HG03460 (cell line): ENCODE measurements at regions not wholly inside any gene's neighbourhood (a gene's known extent, or its start where the extent isn't known, plus 50 kb on each side); places are given as distances from the start of the nearest gene placed in this dataset.

Source experiments
- ATAC-seq: cut with Tn5 transposase; IDR thresholded peaks from one replicate; pipeline ENCODE4 v1.9.1; 2021; ENCODE audit not compliant: unreplicated experiment

- no peak for ATAC-seq
These were observed 153.9 kb downstream of the ETS2 start for GRCh38 chr21:38959692-38960061.

GRCh38 chr21:38958940-38959691 lies 153.4 kb downstream of the ETS2 start:
- no peak for ATAC-seq

- ATAC-seq = no peak
These were observed 152.6 kb downstream of the ETS2 start for GRCh38 chr21:38958323-38958705.

DNA sequence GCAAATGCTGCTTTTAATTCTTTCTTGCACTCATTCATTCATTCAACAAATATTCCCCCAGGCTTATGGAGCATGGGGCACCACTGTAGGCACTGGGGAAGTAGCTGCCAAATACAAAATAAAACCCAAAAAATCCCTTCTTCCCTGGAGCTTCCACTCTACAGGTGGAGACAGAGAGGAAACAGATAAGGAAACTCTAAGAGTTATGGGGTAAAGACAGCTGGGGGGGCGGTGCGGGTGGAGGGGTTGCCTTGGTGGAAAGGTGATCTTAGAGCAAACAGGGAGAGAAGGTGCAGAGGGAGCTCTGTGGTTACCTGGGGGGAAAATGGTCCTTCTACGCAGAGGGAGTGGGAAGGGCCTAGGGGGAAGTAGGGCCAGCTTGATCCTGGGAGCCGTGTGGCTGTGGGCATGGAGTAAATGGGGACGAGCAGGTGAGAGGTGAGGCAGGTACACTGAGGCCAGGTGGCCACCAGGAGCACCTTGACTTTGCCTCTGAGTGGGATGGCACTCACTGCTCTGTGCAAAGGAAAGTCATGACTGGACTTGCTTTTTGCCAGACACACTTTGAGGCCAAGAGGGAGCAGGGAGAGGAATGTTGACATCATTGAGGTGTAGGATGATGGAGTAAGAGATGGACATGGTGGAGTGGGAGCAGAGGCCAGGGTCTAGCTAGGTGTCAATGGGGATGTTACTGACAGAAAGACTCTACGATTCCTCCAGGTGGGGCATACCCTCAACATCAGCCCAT lies 152.0 kb downstream of the ETS2 start:
- no peak for ATAC-seq

- no peak for ATAC-seq
These were observed 151.3 kb downstream of the ETS2 start for GRCh38 chr21:38956856-38957571.

- no peak for ATAC-seq
These were observed 150.8 kb downstream of the ETS2 start for GRCh38 chr21:38956521-38956855.

- ATAC-seq = no peak
These were observed 150.3 kb downstream of the ETS2 start for GRCh38 chr21:38956007-38956406.

- no peak for ATAC-seq
These were observed 149.8 kb downstream of the ETS2 start for GRCh38 chr21:38955495-38955894.

- no peak for ATAC-seq
These were observed 148.9 kb downstream of the ETS2 start for GRCh38 chr21:38954588-38955004.

- no peak for ATAC-seq
These were observed 147.8 kb downstream of the ETS2 start for GRCh38 chr21:38953516-38953915.

DNA sequence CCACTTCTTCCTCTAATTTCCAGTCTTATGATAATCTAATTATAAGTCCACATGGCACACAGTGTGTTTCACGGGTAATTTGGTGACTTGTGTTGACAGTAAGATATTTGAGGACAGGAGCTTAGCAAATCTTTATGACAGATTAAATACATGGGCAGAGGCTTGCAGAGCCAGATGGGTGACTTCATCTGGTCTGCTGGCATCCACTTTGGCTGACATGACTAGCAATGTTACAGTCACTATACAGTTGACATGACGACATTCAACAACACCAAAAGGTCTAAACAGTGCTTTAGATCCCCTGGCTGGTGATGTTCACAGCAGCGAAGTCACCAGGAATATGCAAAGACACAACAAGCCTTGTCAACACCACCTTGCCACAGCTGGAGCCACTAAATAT lies 147.2 kb downstream of the ETS2 start:
- no peak for ATAC-seq

DNA sequence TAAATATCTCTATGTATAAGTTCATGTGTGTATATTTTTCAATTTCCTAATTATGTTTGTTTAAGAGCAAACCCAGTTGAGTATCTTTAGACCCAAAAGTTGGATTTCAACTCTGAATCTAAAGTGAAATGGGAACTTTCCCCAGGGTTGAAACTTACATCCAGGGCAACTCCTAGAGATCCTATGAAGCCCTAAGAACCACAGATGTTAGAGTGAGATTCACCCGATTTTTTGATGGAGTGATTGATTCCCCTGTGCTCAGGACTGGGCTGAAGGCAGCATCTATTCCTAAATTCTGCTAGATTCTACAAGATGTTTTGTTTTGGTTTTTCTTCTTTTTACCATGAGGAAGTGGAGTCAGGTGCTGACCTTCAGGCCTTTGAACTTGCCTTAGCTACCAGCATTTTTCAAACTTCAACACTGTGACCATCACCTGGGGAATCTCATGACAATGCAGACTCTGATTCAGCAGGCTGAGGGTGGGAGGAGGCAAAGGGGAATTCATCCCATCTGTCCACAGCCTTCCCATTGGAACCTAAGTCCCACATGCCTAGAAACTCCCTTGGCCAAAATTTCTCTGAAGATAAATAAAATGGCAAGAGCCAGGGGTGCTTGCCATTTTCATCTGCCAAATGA lies 145.5 kb downstream of the ETS2 start:
- ATAC-seq = no peak

DNA sequence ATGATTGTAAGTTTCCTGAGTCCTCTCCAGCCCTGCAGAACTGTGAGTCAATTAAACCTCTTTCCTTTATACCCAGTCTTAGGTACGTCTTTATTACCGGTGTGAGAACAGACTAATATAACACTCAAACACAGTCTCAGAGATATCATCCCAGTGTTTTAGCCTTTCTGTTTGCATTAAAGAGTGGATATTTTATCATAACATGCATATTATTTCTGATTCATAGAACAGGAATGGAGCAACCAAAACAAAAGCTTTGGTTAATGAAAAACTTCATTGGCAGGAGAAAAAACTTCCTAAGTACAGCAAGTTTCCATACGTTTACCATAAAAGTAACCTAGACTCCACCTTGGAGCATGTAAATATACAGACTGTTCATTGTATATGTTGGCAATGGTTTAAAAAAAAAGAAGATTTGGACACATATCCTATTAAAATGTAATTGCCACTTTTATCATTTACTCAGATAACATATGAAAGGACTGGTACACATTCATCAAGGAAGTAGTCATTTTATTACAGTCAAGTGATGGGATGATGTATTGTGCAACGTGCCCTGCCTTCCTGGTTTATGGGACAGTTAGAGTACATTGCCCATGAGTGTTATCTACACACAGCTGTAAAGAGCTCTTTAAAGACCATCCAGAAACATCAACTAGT lies 144.8 kb downstream of the ETS2 start:
- no peak for ATAC-seq

GRCh38 chr21:38949070-38949380 lies 143.3 kb downstream of the ETS2 start:
- no peak for ATAC-seq

DNA sequence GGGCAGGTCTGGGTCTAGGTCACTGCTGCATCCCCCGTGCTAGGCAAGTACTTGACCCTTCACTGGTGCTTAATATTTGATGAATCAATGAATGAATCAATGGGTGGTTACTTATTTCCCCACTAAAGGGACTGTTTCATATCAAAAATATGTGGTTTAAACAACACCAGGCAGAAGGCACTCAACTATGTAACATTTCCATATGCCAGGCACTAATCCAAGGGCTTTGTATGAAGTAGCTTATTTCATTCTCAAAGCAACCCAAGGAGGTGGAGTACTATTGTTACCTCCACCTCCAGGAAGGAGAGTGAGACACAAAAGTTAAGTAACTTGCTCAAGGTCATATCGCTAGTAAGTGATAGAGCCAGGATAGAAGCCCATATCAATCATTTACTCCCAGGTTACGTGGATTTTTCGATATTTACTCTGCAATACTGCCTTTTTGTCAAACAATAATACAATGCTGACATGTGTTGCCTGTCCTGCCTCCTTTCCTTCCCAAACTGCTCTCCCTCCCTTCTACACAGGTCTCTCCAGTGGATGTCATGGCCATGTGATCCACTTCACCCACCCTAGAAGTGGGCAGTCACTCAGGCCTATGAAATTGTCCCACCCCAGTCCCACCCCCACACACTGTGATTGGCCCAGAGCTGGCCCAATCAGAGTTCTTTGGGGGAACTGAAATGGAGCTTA lies 142.8 kb downstream of the ETS2 start:
- no peak for ATAC-seq

DNA sequence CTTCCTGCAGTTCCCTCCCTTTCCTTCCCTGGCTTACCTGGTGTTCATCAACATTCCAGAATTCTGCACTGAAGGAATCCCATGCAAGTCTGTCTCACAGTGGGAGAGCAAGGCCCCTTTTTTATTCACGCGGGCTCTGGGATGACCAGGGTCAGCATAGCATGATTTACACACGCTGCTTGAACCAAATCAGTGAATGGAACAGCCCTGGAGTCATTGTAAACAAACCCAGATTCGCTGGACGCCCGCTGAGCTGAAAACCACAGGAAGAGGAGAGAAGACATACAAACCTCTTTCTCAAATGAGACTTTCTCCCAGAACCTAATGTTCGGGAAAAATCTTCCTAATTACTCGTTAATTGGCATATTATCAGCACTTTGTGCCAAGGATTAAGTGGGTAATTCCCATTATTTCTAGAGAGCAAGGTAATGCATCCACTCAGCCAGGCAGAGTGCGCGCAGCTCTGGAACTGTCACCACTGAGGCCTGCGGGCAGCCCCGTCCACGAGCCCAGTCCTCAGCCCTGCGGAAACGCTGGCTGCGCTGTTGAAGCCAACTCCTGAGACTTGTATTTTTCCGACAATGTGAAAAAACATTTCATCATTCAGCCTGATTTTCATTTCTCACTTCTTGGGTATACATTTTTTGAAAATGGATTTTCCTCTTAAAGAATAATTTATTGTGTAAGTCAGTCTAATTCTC lies 140.0 kb downstream of the ETS2 start:
- no peak for ATAC-seq

GRCh38 chr21:38944903-38945302 lies 139.2 kb downstream of the ETS2 start:
- ATAC-seq = no peak

GRCh38 chr21:38944402-38944801 lies 138.7 kb downstream of the ETS2 start:
- ATAC-seq = no peak

GRCh38 chr21:38942748-38943211 lies 137.1 kb downstream of the ETS2 start:
- ATAC-seq = no peak

DNA sequence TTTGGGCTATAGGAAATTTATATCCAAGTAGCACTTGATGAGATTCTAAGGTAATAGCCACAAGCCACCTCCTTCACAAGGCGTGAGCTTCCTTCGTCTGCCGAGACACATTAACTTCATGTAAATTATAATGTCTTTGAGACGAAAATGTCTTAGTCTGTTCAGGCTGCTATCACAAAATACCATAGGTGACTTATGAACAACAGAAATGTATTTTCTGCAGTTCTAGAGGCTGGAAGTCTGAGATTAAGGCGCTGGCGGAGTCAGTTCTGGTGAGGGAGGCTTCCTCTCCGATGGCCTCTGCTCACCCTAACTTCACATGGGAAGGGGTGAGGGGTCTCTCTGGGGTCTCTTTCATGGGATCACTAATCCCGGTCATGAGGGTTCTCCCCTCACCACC lies 133.0 kb downstream of the ETS2 start:
- no peak for ATAC-seq
